ENCODE measurements at regions not wholly inside any gene's neighbourhood (a gene's known extent, or its start where the extent isn't known, plus 50 kb on each side); places are given as distances from the start of the nearest gene placed in this dataset.
"Not testable (repeated sequence)": the region's sequence is repeated elsewhere in the genome, so short reads cannot be mapped to it uniquely, and the experiment has no call there.

- DNase-seq (ENCODE audit: low read depth): no peak
Measured at GRCh38 chr16:6728381-6728780, 604.3 kb upstream of the RBFOX1 start.

DNA sequence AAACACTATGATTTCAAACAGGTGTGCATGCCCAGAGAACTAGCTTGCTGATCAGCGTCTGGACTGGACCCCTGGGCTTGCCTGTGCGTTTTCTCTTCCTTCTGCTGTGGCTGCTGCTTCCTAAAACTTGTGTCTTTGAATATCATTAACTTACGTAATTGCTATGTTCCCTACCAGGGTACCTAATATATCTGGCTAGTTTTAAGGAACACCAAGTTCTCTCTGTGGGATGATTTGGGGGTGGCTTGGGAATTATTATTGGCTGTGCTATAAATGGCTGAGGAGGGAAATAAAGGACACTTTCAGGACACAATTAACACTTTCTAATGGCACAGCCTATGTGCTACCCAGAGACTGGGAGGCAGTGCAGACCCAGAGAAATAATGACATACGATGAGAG, 606.0 kb upstream of the RBFOX1 start:
- no peak for DNase-seq (ENCODE audit: low read depth)

DNA sequence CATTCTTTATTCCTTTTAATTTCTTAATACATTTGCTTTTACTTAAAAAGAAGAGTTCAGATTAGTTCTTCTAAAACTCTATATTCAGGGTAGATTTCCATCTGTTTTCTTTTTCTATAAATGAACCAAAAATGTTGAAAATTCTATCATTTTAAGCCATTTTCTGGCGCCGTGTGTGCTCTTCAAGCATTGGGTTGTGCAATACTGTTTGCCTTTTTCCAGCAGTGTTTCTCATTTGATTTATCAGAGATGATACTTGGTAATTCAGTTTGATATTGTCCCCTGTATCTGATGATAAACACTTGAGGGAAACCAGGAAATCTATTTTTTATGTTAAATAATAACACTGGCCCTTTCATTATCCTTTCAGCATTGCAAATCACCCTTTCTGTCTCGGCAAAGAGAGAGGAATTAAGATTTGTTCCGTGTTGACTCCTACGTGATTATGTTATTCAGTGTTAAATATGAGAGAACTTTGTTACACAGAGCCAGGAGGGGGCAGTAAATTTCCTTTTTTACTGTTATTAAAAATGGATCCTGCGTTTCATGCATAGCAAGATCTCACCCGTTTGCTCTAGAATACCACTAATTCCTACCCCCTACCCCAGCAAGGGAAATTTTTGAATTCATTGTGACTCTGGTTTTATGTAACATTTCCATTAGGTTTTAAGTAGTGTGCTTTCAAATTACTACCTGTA, 606.9 kb upstream of the RBFOX1 start:
- DNase-seq (ENCODE audit: low read depth): no peak

DNA sequence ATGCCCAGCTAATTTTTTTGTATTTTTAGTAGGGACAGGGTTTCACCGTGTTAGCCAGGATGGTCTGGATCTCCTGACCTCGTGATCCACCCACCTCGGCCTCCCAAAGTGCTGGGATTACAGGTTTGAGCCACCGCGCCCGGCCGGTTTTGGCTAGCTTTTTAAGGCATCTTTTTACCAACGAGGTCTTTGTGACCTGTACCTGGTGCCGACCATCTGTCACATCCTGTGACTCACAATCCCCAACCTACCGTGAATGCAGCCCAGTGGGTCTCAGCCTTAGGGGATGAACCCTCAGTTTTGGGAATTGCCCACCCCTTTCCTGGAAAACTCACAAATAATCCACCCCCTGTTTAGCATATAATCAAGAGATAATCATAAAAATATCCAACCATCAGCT, 607.4 kb upstream of the RBFOX1 start:
- DNase-seq (ENCODE audit: low read depth): not testable (repeated sequence)

- DNase-seq (ENCODE audit: low read depth): no peak
Measured at GRCh38 chr16:6722786-6723185, 609.9 kb upstream of the RBFOX1 start.

- no peak for DNase-seq (ENCODE audit: low read depth)
Measured at GRCh38 chr16:6714510-6714909, 618.1 kb upstream of the RBFOX1 start.

DNA sequence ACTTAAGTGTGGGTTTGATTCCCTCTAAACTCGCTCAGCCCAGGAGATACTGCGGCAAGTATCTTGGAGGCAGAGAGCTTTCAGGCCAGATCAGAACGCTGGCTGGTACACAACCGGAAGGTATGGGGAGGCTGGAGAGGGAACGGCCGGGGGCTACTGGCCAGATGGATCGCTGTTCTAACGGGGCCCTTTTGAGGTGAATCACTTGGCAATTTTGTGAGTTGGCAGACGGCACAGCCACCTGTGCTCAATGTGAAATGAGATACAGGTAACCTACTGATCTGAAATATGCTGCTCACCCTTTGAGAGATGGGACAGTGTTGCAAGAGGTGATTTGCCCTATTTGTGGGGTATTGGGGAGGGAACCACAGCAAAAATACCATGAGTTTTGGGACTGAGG, 622.9 kb upstream of the RBFOX1 start:
- no peak for DNase-seq (ENCODE audit: low read depth)

- no peak for DNase-seq (ENCODE audit: low read depth)
Measured at GRCh38 chr16:6708576-6709215, 623.9 kb upstream of the RBFOX1 start.

DNA sequence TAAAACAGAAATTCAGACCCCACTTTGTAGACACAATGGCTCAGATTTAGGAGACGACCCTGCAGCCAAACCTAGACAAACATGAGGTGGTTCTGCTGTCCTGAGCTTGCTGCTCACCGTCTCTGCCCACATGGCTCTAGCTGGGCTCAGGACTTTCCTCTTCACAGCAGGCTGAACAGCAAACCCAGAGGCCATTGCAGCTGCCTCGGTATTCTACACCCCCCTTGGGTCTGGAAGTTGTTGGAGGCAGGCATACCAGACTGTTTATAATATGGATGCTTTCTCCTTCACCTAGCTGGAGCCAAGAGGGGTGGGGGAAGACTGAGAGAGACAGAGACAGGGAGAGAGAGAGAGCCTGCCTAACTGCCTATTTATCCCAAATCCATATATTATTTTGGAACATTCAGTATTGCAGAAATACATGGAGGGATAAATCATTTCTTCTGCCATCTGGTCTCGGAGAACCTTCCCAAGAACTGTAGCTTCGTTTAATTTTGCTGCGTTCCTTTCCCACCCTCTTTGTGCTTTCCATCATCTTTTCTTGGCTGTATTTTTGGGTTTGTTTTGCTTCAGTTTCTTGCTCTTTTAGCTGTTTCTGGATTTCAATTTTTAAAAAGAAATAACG, 628.2 kb upstream of the RBFOX1 start:
- DNase-seq (ENCODE audit: low read depth): no peak

GRCh38 chr16:6701096-6701495, 631.5 kb upstream of the RBFOX1 start:
- DNase-seq (ENCODE audit: low read depth): no peak

DNA sequence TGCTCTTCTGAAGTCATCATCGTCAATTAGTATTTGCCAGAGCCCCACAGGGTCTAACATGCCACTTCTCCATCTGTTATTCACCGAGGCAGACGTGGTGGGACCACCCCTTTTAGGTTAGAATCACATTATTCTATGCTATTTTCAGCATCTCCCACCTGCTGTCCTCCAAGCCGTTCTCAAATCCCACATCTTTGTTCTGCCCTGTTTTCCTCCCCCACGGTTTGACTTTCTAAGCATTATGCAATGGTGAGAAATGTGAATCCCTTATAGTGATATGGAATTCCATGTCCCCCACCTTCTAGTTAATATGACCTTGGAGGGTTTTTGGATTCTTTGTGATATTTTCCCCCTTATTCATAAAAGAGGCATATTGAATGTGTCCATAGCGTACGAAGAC, 634.1 kb upstream of the RBFOX1 start:
- no peak for DNase-seq (ENCODE audit: low read depth)

DNA sequence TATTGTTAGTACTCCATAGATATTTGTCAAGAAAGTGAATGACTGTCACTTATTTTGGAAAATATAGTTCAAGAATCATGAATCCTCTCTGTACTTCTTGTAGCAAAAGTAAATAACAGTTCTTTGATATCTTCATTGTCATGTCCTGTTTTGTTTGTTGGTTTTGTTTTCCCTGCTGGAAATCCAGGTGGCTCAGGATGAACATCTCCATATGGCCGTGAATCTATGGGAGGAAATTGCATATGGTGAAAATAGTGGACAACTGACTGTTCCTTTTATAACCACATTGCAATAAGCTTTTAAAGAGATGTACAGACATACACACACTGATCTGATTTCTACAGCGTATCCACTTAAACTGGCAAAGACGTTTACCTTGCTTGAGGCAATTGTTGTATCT, 637.0 kb upstream of the RBFOX1 start:
- DNase-seq (ENCODE audit: low read depth): no peak

- no peak for DNase-seq (ENCODE audit: low read depth)
Measured at GRCh38 chr16:6694636-6695035, 638.0 kb upstream of the RBFOX1 start.

GRCh38 chr16:6693418-6693817, 639.2 kb upstream of the RBFOX1 start:
- DNase-seq (ENCODE audit: low read depth): not testable (repeated sequence)

DNA sequence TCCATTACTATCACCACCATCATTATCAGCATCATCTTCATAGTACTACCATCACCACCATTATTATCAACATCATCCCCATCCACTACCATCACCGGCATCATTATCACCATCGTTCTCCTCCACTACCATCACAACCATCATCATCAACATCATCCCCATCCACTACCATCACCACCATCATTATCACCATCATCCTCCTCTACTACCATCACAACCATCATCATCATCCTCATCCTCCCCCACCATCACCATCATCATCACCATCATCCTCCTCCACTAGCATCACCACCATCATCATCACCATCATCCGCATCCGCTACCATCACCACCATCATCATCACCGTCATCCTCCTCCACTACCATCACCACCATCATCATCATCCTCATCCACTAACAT, 639.8 kb upstream of the RBFOX1 start:
- no peak for DNase-seq (ENCODE audit: low read depth)

DNA sequence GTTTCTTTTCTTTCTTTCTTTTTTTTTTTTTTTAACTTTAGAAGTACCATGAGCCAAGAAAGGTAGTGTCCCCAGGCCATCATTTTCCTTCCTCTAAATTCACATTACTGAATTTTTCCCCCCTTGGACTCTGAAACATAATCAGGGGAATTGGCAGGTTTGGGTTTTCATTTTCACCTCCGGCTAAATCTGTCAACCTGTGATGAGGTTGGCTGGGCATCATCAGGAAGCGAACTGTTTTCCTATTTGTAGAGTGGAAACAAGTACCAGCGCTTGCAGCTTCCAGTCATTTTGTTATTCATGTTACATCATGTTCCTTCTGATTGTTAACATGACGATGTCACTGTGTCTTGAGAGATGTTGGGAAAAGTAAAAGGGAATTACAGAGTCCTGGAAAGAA, 641.9 kb upstream of the RBFOX1 start:
- no peak for DNase-seq (ENCODE audit: low read depth)

GRCh38 chr16:6689643-6690042, 643.0 kb upstream of the RBFOX1 start:
- no peak for DNase-seq (ENCODE audit: low read depth)

GRCh38 chr16:6687593-6687992, 645.1 kb upstream of the RBFOX1 start:
- no peak for DNase-seq (ENCODE audit: low read depth)

GRCh38 chr16:6684076-6684673, 648.5 kb upstream of the RBFOX1 start:
- DNase-seq (ENCODE audit: low read depth): no peak

DNA sequence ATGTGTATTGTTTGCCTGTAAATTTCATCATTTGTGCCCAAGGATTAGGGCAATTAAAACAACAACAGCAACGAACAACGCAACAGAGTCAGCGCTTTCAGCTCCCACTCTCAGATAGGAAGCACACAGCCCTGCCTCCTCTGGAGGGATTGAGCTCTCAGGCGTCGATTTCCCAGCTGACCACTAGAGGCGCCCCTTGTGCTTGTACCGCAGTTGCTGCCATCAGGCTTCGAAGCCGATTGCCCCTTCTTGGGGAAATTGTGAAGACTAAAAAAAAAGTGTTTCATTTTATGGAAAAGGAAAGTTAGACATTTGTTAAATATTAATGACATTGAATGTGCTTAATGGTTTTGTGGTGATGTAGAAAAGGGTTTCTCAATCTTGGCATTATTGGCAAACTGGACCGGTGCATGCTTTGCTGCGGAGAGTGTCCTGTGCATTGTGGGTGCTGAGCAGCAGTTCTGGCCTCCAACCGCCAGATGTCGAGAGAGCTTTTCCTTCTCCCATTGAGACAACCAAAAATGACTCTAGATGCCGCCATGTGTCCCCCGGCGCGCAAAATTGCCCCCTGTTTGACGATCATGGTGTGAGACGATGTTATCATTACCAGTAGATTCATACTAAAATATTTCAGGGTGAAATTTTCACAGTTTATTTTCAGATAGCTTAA, 650.4 kb upstream of the RBFOX1 start:
- no peak for DNase-seq (ENCODE audit: low read depth)

DNA sequence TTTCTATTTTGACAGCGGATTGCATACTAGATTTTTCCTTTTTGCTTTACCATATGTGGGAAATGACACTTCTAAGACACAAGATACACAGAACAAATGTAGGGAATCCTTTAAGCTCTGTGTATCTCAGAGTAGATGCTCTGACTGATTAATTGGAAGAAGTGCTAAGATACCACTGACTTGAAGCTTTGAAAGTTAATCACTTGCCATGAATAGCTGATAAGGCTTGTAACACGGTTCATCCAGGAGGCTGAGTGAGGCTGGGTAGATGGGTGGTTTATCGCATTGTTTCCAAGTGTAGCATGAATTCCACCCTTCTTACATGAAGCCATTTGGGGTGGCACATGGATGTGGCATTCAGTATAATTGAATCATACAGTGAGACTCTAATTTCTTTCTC, 654.1 kb upstream of the RBFOX1 start:
- no peak for DNase-seq (ENCODE audit: low read depth)

DNA sequence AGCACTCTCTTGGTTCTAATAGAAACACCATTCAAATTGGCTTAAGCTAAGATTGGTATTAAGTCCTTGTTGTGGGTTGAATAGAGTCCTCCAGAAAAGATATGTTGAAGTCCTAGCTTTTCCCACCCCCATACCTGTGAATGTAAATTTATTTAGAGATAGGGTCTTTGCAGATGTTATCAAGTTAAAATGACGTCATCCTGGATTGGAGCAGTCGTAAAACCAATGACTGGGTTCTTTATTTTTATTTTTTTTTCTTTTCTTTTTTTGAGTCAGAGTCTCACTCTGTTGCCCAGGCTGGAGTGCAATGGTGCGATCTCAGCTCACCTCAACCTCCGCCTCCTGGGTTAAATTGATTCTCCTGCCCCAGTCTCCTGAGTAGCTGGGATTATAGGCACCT, 658.6 kb upstream of the RBFOX1 start:
- no peak for DNase-seq (ENCODE audit: low read depth)

DNA sequence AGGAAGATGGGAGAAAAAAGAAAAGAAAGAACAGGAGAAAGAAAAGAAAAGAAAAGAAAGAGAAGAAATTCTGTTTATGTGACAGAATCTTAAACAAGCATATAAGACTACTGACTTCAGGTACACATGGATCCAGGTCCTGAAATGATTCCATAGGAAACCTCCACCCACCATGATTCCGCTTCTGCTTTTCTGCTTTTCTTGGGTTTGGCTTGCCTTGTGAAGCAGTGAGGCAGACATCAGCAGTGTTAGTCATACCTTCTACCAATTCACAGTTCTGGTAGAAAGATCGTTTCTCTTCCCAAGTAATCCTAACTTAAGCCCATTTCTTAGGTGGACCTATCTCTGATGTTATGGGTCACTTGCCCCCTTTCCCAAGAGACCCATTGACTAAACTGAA, 660.1 kb upstream of the RBFOX1 start:
- no peak for DNase-seq (ENCODE audit: low read depth)
